ENCODE measurements at regions not wholly inside any gene's neighbourhood (a gene's known extent, or its start where the extent isn't known, plus 50 kb on each side); places are given as distances from the start of the nearest gene placed in this dataset.

DNA sequence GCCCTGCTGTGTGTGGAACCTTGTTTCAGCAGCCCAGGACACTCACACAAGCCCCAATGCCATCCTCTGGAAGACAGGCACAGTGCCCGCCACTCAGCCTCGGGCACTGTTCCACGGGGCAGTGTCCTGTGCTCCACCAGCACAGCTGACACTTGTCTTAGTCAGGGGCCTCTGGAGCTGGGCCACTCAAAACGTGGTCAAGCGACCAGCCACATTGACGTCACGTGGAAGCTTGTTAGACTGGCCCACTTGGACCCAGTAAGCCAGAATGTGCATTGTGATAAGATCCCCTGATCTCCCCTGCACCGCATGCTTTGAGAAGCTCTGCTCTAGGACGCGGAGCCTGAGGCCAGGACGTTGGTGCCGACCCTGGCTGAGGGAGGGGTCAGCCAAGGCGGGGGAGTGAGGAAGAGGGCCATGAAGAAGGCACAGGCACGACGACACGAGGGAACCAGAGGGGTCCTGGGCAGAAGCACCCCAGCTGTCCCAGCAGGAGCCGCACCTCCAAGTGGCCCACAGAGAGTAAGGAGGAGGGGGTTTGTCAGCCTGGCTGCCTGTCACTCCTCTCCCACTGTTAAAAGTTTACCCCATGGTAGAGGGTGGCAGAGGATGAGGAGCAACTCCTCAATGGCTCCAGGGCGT is 64.6 kb downstream of the LINC01488 start:
- no peak for DNase-seq (ENCODE audit: low spot score)

DNA sequence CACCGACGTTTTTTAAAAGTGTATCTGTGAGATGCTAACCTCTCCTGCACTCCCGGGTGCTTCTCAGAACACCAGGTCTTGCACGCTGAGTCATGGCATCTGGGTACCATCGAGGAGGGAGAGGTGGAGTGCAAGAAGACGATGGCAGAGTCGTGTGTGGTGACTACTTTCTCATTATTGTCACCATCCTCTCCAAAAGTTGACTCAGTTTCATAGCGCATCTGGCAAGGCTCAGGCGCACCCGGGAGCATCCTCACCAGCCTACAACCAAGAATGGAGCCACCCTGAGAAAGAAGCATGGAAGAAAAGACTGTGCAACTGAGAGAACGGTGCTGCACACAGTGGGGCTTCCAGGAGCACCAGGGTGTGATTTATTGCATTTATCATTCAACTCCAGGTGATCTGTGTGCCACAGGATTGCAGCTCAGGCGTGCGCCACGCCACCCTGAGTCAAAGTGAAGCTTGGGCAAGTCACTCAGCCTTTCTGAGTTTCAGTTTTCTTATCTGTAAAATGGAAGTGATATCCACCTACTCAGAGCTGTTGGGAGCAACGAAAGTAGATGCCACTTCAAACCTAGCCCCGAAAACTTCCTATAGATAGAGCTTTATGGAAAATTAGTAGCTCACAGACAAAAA is 65.4 kb downstream of the LINC01488 start:
- no peak for DNase-seq (ENCODE audit: low spot score)

DNA sequence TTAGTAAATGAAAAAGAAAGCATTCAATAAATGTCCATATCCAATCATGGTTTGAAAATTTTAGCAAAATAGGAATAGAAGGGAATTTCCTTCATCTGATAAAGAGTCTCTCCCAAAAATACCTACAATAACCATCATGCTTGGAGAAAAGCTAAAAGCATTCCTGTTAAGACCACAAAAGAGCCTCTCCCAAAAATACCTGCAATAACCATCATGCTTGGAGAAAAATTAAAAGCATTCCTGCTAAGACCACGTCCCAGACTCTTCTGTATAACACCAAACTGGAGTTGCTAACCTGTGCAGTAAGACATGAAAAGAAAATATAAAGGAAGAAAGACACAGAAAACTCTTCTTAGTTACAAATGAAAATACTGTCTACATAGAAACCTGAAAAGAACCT is 69.4 kb downstream of the LINC01488 start:
- no peak for DNase-seq (ENCODE audit: low spot score)

DNA sequence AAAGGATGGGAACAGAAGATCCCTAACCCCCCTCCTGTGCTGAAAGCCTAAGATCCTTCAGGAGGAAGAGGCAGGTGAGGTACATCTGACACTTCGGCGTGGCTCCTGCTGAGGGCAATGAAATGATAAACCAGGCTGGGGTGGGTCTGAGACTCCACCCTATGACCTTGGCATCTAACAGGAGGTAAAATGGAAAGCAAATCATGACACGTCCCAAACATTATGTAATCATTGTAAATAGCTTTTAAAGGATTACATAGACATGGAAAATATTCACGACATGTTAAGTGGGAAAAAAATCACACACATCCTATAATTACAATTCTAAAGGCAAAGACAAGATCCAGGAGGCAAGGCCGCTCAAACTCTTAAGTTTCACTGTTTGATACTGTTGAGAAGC is 70.5 kb downstream of the LINC01488 start:
- no peak for DNase-seq (ENCODE audit: low spot score)

DNA sequence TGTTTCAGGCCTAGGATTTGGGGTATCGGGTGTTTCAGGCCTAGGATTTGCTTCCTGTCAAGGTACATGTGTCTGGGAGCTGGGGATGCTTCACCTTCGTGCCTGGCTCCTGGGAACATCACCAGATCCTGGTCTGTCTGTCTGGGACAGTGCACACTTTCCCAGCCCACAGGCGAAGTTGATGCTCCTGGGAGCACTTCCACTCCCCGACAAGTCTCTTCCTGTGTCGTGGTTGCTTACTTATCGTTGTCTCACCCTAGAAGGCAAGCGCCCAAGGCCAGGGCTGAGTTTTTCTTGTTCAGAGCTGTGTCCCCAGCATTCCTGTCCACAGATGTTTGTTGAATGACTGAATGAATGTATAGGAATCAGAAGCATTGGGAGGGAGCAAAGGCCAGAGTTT is 71.5 kb downstream of the LINC01488 start:
- no peak for DNase-seq (ENCODE audit: low spot score)

DNA sequence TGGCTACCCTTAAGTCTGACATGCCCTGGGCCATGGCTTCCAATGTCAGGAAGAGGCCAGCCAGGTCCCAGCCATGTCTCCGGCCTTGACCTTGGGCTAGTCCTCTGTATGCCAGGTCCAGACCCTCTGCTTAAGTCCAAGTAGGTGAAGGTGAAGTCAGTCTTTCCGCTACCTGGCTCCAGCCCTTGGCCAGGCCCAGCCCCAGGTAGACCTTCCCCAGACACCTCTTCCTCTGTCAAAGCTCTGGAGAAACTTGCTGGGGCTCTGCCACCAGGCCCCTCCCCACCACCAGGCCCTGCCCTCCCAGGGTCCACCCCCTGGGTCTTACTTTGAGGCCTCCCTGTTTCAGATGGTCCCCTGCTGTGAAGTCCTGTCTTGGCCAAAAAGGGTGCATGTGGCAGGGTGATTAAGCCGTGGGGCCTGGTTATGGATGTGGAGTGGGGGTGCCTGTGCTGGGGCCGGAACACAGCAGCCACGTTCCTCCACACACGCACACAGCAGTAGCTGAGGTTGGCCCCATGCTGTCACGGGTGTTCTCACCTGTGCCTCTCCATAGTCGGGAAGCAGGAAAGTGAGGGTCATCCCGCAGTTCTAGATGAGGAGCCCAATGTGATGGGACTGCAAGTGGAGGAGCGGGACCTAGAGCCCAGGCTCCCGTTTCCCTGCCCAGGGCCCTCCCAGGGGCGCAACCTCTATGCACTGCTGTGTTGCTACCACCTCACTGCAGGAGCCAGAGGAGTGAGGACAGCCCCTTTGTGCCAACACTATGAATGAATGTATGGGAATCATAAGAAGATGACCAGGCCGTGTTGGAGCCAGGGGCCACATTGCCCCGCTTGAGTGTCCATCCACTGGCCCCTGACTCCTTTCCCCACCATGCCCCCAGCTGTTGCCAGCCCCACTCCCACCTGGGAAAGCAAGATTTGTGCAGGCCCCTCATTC is 72.2 kb downstream of the LINC01488 start:
- DNase-seq (ENCODE audit: low spot score), result no peak

DNA sequence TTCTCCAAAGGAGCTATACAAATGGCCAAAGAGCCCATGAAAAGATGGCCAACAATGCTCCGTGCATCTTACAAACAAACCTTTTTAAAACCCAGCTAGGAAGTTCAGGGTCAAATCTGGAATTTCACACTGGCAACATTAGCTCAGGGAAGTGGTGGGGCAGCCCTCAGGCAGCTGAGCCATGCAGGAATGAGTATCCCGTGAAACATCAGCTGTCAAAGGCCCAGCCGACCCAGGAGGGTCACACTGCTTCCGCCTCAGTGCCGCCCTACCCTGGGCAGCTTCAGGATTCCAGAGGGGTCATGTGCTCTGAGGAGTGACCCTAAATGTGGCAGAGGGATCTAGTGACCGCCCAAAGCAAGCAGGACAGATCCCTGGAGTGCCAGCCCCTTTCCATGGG is 73.4 kb downstream of the LINC01488 start:
- no peak for DNase-seq (ENCODE audit: low spot score)

DNA sequence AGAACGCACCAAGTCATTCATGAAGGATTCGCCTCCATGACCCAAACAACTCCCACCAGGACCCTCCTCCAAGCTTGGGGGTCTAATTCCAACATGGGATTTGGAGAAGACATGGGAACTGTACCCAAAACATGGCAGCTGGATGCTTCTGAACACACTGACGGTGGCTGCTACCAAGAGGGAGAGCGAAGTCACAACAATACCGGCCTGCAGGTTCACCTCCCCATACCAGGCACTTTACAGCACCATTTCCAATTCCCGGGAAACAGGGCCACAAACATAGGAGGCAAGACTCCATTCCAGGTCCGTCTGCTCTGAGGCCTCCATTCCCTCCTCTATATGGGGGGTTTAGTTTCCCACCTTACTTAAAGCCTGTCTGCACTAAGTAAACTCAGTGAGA is 75.8 kb downstream of the LINC01488 start:
- no peak for DNase-seq (ENCODE audit: low spot score)

DNA sequence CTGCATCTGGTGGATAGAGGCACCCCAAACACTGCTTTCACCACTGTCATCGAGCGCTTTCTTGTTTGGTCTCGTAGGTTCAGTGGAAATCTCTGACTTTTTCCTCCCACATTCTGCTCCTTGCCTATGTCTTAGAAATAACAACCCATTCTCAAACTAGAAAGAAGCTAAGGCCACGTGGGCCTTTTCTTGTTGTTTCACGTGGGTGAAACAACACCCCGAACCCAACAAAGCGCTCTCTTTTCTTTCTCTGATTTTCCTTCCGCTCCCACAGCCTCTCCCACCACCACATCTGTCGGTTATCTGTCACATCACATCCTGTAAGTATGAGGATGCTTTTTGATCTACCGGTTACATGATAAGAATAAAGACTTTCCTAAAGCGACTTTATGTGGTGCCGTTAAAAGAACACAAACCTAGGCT is 77.1 kb downstream of the LINC01488 start:
- DNase-seq (ENCODE audit: low spot score), result no peak

DNA sequence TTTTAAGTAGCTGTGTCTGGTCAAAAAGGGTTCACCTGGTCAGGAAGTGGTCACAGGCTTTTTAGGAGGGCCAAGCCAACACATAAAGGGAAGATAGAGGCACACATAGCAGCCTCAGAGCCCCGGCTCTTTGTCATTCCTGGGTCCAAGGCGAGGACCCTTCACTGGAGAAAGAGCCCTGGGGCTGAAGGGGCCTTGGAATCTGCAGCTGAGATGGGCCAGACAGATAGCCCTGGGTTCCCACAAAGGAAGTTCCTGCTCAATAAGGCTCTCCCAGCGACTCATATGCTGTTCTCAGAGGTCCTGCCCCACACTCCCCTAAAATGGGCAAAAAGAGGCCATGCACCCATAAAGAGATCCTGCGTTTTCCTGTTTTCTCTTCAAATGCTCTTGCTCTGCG is 77.7 kb downstream of the LINC01488 start:
- no peak for DNase-seq (ENCODE audit: low spot score)

DNA sequence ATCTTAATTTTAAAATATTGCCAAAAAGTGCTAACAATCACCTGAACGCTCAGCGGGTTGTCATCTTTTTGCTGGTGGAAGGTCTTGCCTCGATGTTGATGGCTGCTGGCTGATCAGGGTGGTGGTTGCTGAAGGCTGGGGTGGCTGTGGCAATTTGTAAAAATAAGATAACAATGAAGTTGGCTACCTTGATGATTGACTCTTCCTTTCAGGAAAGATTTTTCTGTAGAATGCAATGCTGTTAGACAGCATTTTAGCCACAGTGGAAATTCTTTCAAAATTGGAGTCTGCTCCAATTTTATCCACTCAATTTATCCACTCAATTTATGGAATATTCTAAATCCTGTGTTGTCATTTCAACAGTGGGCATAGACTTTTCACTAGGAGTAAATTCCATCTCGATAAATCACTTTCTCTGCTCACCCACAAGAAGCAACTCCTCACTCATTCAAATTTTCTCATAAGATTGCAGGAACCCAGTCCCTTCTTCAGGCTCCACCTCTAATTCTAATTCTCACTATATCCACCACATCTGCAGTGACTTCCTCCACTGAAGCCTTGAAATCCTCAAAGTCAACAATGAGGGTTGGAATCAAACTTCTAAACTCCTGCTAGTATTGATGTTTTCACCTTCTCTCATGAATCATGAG is 78.8 kb downstream of the LINC01488 start:
- DNase-seq (ENCODE audit: low spot score), result no peak

DNA sequence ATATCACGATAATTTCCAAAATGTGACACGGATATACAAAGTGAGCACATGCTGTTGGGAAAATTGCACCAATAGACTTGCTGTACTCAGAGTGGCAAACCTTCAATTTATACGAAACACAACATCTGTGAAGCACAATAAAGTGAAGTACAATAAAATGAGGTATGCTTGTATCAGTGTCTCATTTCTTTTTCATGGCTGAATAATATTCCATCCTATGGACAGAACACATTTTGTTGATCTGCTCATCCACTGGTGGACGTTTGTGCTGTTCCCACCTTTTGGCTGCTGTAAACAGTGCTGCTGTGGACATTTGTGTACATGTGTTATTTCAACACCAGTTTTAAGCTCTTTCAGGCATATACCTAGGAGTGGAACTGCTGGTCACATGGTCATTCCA is 78.7 kb upstream of the CCND1 start:
- DNase-seq (ENCODE audit: low spot score), result no peak

DNA sequence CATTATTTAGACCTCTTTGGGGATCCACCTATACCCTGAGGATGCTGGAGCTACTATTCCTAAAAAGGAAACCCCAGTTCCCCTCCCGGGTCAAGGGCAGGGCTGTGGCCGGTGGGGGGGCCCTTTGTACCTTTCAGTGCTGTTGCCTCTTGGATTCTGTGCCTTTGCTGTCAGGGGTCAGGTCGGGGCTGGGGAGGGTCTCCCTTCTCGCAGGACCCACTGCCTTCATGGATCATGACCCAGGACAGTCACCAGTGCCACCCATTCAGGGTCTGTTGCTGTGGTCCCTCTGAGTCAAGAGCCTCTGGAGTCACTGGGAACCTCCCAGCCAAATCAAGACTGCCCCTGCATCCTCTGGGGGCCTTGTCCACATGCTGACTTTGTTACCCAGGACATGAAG is 78.1 kb upstream of the CCND1 start:
- DNase-seq (ENCODE audit: low spot score), result no peak

DNA sequence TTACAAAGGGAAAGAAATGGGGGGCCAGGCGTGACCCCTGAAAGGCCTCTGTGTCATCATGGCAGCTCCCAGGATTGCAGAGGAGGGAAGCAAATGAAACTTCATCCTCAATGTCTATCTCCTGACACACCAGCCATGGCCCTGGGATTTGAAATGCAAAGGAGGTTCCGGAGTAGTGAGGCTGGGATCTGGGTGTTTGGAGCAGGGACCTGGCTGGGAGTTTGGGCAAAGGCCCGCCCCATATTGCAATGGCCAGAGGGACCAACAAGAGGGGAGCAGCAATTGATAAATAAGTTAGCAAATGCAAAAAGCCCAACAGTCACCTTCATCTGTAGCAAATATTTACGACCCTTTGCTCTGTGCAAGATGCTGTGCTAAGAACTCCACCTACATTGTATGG is 77.7 kb upstream of the CCND1 start:
- DNase-seq (ENCODE audit: low spot score), result no peak

DNA sequence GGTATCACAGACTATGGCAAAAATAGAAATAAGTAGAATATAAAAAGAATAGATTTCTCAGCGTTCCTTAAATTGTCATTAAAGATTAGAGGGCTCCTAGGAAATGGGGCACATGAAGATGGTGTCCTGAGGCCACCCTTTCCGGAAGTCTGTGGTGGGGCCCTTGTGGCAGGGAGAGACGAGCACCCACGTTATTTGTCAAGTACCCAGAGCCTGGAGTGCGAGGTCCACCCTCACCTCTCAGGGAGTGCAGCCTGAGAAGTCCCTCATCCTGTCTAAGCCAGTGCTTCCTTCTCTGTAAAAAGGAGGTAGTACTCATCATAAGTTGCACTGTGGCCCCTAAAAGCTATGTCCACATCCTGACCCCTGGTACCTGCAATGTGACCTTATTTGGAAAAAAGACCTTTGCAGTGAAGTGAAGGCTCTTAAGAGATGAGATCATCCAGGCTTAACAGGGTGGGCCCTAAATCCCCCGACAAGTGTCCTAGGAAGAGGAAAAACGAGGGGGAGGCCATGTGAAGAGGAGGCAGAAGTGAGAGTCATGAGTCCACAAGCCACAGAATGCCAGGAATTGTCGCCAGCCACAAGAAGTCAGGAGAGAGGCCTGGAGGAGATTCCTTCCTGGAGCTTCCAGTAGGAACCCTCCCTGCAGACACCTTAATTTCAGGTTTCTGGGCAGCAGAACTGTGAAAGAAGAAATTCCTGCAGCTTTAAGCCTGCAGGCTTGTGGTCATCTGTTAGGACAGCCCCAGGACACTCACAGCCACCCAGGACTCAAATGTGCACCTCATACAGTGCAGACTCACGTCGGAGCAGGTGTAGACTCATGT is 76.8 kb upstream of the CCND1 start:
- DNase-seq (ENCODE audit: low spot score), result no peak

DNA sequence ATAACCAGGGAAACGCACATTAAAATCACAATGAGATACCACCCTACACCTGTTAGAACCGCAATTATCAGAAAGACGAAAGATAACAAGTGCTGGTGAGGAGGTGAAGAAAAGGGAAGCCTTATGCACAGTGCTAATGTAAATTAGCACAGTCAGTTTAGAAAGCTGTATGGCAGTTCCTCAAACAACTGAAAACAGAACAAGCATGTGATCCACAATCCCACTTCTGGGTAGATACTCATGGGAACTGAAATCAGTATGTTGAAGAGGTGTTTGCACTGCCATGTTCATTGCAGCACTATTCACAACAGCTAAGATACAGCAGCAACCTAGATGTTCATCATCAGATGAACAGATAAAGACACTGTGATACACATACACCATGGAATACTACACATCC is 75.0 kb upstream of the CCND1 start:
- DNase-seq (ENCODE audit: low spot score), result no peak

DNA sequence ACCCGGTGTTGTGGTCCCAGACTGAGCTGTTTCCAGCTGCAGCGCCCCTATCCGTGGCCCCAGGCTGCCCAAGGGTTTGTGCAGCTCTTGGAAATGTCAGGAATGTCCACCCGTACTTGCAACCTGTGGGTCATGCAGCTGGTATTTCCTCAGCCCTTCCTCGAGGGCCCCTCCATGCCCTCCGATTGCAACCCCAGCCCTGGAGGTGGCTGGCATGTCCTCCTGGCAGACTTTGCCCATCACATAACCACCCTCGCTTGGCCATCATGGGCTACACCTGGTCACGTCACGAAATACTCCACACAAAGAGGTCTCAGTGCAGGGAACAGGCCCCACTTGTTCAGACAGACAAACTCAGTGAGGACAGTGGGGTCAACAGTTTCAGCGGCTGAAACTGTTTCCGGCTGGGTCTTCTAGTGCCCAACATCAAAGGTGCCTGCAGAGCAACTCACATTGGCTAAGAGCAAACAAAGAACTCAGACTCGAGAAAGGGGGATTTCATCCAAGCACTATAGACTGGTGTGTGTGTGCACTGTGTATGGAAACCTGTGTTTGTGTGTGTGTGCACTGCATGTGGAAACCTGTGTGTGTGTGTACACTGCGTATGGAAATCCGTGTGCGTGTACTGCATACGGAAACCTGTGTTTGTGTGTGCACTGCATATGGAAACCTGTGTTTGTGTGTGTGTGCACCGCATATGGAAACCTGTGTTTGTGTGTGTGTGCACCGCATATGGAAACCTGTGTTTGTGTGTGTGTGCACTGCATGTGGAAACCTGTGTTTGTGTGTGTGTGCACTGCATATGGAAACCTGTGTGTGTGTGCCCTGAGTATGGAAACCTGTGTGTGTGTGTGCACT is 72.8 kb upstream of the CCND1 start:
- no peak for DNase-seq (ENCODE audit: low spot score)

DNA sequence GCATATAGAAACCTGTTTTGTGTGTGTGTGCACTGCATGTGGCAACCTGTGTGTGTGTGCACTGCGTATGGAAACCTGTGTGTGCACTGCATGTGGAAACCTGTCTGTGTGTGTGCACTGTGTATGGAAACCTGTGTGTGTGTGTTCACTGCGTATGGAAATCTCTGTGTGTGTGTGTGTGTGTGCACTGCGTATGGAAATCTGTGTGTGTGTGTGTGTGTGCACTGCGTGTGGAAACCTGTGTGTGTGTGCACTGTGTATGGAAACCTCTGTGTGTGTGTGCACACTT is 72.2 kb upstream of the CCND1 start:
- DNase-seq (ENCODE audit: low spot score), result no peak

DNA sequence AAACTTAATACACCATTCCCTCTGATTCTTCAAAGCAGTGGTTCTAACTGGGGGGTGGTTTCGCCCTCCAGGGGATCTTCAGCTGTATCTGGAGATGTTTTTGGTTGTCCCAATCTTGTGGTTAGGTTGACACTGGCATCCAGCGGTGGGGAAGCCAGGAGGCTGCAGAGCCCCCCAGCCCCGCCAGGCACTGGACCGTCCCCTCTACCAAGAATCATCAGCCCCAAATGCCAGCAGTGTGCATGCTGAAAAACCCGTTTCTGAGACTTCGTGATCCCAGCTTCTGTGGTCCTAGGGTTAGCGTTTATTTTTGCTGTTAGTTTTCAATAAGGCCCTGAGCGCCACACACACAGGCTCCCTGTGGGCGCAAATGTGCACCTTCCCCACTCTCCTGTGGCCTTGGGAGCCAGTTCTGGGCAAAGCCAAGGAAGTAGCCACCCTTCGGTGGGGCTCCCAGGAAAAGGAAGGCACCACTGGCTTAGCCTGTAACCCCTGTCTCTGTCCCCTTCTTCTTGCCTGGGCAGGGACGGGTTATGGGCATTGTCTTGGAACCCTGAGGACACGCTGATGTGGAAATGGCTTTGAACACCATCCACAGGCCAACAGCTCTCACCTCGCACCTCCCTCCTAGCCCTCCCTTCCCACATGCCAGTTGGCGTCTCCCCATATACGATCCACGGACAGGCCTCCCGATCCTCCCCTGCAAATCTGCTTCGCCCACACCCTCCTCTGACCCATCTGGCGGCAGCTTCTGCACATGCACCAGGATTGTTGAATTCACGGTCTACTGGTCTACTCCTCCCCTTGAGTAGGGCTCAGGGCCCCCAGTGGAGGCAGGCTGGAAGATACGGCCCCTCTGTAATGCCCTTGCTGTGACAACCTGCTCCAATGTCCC is 71.4 kb upstream of the CCND1 start:
- DNase-seq (ENCODE audit: low spot score), result no peak

Measured in HT-29 (cell line).